ENCODE measurements at regions not wholly inside any gene's neighbourhood (a gene's known extent, or its start where the extent isn't known, plus 50 kb on each side); places are given as distances from the start of the nearest gene placed in this dataset.
"Not testable (repeated sequence)": the region's sequence is repeated elsewhere in the genome, so short reads cannot be mapped to it uniquely, and the experiment has no call there.

DNA sequence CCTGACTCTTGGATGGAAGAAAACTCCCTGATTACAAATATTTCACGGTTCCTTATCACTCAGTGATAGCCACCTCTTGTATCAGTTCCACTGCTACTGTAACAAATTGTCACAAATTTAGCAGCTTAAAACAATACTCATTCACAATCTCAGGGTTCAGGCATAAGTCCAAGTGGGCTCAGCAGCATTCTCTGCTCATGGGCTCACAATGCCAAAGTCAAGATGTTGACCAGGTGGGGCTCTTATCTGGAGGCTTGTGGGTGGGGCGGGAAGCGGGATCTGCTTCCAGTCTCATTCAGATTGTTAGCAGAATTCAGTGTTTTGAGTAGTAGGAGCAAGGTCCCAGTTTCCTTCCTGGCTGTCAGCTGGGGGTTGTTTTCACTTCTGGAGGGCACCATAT lies 137.3 kb upstream of the FAM78B start:
- no peak for DNase-seq (ENCODE audit: low read depth in 4 of 4, low spot score in 3 of 4)

GRCh38 chr1:166305371-166305770 lies 138.6 kb upstream of the FAM78B start:
- DNase-seq (ENCODE audit: low read depth in 4 of 4, low spot score in 3 of 4) = no peak

DNA sequence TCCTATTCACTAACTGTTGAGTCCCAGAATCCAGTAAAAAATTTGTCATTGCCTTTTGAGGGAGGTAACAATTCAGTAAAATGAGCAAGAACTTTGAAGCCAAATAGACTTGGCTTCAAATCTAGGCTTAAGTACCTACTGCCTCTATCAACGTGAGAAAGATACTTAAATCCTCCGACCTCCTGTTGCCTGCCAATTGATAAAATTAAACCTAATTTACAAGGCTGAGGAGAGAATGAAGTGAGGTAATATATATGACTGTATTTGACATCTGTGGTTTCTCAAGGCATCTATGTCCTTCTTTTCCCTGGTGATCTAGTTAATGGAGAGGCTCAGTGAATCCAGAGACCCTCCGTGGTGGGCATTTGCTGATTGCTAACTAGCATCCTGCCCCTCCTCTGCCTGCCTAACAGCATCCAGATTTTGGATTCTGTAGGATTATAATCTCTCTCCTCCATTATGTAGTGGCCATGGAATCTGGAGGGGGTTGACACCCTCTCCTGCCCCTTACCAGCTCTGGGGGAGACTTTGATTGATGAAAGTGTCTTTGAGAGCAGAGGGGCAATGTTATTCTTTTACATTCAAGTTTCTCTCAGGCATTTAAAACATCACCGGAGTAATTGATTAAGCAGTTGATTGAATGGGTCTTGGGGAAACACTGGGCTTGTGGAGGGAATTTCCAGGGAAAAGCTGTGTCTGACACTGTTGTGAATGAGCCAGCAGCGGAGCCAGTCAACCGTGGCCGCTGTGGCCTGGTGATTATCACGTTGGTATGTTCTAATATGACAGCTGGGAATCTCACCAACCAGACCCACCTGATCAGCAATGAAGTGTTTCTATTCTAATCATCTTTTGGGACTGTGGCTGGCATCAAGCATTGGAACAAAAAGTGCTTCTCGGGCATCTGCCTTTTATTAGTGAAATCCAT lies 140.7 kb upstream of the FAM78B start:
- DNase-seq (ENCODE audit: low read depth in 4 of 4, low spot score in 3 of 4) = no peak

DNA sequence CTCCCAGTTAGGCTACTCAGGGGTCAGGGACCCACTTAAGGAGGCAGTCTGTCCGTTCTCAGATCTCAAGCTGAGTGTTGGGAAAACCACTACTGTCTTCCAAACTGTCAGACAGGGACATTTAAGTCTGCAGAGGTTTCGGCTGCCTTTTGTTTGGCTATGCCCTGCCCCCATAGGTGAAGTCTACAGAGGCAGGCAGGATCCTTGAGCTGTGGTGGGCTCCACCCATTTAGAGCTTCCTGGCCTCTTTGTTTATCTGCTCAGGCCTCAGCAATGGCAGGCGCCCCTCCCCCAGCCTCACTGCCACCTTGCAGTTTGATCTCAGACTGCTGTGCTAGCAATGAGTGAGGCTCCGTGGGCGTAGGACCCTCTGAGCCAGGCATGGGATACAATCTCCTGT lies 149.5 kb upstream of the FAM78B start:
- not testable (repeated sequence) for DNase-seq (ENCODE audit: low read depth in 4 of 4, low spot score in 3 of 4)

GRCh38 chr1:166322470-166322869 lies 155.7 kb upstream of the FAM78B start:
- no peak for DNase-seq (ENCODE audit: low read depth in 4 of 4, low spot score in 3 of 4)

GRCh38 chr1:166327886-166328285 lies 161.1 kb upstream of the FAM78B start:
- DNase-seq (ENCODE audit: low read depth in 4 of 4, low spot score in 3 of 4) = no peak

- no peak for DNase-seq (ENCODE audit: low read depth in 4 of 4, low spot score in 3 of 4)
Observed at GRCh38 chr1:166328956-166329355, 162.2 kb upstream of the FAM78B start.

- DNase-seq (ENCODE audit: low read depth in 4 of 4, low spot score in 3 of 4) = no peak
Observed at GRCh38 chr1:166330096-166330495, 163.3 kb upstream of the FAM78B start.

DNA sequence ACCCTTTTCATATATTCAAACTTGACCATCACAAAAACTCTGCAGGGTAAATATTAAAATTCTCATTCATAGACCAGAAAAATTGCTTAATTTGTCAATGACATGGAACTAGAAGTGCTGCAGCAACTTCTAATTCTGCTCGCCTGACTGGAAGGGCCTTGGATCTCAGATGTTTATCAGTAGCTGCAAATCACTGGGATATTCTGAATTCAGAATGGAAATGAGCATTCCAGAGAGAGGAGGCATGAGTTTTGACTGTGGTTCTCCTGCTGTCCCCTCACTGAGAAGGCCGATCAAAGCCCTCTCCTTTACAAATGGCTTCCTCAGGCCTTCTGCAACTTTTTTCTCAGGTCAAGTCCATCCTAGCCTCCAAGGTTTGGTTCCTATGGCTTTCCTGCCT lies 171.3 kb upstream of the FAM78B start:
- no peak for DNase-seq (ENCODE audit: low read depth in 4 of 4, low spot score in 3 of 4)

DNA sequence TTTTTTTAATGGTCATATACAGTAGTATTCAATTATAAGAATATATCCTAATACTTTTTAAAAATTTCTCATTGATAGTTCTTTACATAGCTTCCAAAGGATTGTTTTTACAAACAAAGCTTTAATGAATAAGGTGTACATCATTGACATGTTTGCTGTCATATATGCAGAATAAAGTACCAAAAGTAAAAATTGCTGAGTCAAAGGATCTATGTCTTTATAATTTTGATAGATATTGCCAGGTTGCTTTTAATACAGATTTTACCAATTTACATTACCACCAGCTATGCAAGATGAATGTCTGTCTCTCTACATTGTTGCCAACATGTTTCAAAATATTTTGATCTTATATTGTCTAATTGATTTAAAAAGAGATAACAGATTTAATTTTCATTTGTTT lies 173.9 kb upstream of the FAM78B start:
- no peak for DNase-seq (ENCODE audit: low read depth in 4 of 4, low spot score in 3 of 4)

DNA sequence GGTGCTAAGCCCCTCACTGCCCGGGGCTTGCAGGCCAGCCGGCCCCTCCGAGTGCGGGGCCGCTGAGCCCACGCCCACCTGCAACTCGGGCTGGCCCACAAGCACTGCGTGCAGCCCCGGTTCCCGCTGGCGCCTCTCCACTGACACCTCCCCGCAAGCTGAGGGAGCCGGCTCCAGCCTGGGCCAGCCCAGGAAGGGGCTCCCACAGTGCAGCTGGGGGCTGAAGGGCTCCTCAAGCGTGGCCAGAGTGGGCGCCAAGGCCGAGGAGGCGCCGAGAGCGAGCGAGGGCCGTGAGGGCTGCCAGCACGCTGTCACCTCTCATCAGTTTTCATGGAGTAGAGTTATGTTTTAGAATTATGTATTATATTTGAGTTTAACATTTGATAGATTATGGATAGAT lies 176.5 kb upstream of the FAM78B start:
- DNase-seq (ENCODE audit: low read depth in 4 of 4, low spot score in 3 of 4) = no peak

- DNase-seq (ENCODE audit: low read depth in 4 of 4, low spot score in 3 of 4) = no peak
Observed at GRCh38 chr1:166350490-166350889, 183.7 kb upstream of the FAM78B start.

GRCh38 chr1:166351676-166352075 lies 184.9 kb upstream of the FAM78B start:
- DNase-seq (ENCODE audit: low read depth in 4 of 4, low spot score in 3 of 4) = no peak

GRCh38 chr1:166353213-166353612 lies 186.4 kb upstream of the FAM78B start:
- DNase-seq (ENCODE audit: low read depth in 4 of 4, low spot score in 3 of 4) = no peak

GRCh38 chr1:166354406-166354805 lies 187.6 kb upstream of the FAM78B start:
- no peak for DNase-seq (ENCODE audit: low read depth in 4 of 4, low spot score in 3 of 4)

DNA sequence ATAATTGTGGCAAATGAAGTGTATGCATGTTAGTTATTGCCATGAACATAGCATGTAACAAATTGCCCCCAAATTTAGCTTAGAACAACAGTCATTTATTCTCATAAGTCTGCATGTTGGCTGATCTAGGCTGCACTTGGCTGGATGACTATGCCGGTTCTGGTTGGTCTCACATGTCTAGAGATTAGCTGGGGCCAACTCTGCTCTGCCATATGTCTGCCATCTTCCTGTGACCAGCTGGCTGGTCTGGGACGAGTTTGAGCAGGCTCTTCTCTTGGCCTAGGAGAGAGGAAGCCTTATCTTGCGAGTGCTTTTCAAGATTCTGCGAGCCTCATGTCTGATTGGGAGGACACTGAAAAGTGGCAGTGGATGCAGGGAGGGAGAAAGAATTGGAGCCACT lies 198.3 kb upstream of the FAM78B start:
- DNase-seq (ENCODE audit: low read depth in 4 of 4, low spot score in 3 of 4) = no peak

GRCh38 chr1:166368030-166368429 lies 201.2 kb upstream of the FAM78B start:
- DNase-seq (ENCODE audit: low read depth in 4 of 4, low spot score in 3 of 4) = no peak

DNA sequence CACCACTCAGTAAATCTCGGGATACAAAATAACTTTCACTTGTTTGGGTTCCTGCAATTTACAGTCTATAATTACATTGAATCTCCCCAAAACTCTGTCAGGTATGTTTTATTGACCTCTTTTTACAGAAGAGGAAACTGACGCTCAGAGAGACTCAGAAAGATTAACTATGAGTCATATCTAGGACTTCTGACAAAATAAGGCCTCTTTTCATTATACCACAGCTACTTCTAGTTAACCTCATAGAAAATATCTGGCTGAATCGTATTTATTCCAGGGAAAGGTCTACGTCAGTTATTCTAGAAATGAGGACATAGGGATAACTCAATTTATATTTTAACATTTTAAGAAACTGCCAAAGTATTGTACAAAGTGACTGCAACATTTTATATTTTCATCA lies 211.1 kb upstream of the FAM78B start:
- DNase-seq (ENCODE audit: low read depth in 4 of 4, low spot score in 3 of 4) = no peak

DNA sequence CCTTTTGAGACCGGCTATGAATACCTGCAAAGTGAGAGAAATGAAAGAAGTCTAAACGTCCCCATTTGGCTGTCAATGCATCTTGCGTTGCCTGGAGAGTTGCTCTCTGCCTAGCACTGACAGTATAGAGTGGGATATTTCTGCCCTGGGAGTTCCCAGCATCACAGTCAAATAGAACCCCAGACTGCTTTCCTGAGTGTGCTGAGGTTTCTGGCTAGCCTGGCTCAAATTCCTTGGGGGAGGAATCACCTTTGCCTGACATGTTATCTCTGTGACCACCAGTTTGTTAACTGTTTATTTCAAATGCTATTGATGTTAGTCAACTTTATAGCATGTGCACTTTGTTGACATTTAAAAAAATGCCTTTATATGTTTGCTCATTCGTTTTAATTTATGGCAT lies 212.0 kb upstream of the FAM78B start:
- no peak for DNase-seq (ENCODE audit: low read depth in 4 of 4, low spot score in 3 of 4)

DNA sequence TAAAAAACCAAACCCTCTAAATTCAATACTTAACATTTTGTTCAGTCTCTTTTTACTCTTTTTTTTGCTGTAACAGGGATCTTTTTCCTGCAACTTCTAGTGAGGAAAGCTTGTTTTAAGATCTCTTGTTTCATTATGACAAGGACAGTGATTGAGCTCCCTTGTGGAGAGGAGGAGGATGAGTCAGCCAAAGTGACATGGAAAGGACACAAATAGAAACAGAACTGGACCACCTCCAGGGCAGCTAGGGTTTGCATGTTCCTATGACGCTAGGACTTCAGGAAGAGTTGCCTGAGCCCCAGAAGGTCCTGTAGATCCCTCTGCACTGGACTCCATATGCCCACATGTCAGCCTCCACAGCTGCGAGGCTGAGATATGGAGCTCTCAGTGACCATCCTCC lies 212.6 kb upstream of the FAM78B start:
- DNase-seq (ENCODE audit: low read depth in 4 of 4, low spot score in 3 of 4) = no peak

DNA sequence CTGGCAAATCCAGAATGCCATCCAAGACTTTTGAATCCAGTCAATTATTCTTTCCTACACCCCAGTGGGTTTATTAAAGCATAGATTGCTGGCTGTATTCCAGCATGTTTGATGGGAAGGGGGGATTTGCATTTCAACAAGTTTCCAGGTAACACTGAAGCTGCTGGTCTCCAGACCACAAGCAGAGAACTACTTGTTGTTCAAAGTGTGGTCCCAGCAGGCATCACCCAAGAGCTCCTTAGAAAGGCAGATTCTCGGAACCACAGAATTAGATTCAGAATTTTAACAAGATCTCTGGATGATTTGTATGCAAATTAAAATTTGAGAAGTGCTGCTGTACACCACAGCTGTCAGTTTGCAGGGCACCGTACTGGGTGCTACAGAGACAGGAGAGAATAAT lies 216.3 kb upstream of the FAM78B start:
- no peak for DNase-seq (ENCODE audit: low read depth in 4 of 4, low spot score in 3 of 4)

- DNase-seq (ENCODE audit: low read depth in 4 of 4, low spot score in 3 of 4) = no peak
Observed at GRCh38 chr1:166383635-166384346, 217.0 kb upstream of the FAM78B start.

Data from right renal pelvis (tissue), 4 donors.